Ovary (tissue), 3 donors: ENCODE measurements at regions not wholly inside any gene's neighbourhood (a gene's known extent, or its start where the extent isn't known, plus 50 kb on each side); places are given as distances from the start of the nearest gene placed in this dataset.

Experiments used
- POLR2A ChIP-seq: fragments of 450-650 bp; IDR thresholded peaks from one replicate; pipeline ENCODE4 v1.6.1; 2017; ENCODE audit warnings: antibody characterized with exemption, mild to moderate bottlenecking, moderate library complexity
- TF ChIP-seq, protein P1 (sequence below), 3 donors: fragments of 450-650 bp in 2 of 3; fragments of 200-600 bp in 1 of 3; IDR thresholded peaks; one replicate each; pipeline versions ENCODE4 v1.5.1 to v1.8.0; 2016 to 2022; ENCODE audit warnings: antibody characterized with exemption in 3 of 3, mild to moderate bottlenecking in 1 of 3
- donor health status: DM: no; HTN: no; CAD: no.

DNA sequence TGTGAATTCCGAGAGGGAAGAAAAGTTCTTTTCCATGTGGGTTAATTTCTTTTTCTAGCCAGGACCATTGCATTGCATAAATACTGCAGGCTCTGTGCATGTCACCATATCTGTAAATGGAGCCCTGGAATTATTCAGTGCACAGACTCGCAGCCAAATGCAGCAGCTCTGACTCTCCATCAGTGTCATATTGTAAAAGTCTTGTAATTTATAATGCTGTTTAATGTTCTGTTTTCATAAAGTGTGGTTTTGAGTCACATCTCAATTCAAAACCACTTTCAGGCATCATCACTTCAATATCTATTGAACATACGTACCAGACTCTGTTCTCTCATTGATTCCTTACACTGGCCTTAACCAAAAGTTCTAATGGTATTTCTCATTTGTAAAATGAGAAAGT, 193.9 kb upstream of the RPL34 start:
- TF ChIP-seq, protein P1, sequence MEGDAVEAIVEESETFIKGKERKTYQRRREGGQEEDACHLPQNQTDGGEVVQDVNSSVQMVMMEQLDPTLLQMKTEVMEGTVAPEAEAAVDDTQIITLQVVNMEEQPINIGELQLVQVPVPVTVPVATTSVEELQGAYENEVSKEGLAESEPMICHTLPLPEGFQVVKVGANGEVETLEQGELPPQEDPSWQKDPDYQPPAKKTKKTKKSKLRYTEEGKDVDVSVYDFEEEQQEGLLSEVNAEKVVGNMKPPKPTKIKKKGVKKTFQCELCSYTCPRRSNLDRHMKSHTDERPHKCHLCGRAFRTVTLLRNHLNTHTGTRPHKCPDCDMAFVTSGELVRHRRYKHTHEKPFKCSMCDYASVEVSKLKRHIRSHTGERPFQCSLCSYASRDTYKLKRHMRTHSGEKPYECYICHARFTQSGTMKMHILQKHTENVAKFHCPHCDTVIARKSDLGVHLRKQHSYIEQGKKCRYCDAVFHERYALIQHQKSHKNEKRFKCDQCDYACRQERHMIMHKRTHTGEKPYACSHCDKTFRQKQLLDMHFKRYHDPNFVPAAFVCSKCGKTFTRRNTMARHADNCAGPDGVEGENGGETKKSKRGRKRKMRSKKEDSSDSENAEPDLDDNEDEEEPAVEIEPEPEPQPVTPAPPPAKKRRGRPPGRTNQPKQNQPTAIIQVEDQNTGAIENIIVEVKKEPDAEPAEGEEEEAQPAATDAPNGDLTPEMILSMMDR (IDR thresholded peaks at IDR 0.05), result no peak
- TF ChIP-seq POLR2A, result no peak
